IMR-90 (cell line): ENCODE measurements at regions not wholly inside any gene's neighbourhood (a gene's known extent, or its start where the extent isn't known, plus 50 kb on each side); places are given as distances from the start of the nearest gene placed in this dataset.
"Not testable (repeated sequence)": the region's sequence is repeated elsewhere in the genome, so short reads cannot be mapped to it uniquely, and the experiment has no call there.

Experiments
- ATAC-seq: fragments of 200-7000 bp; cut with Tn5 transposase; 2 replicates; pipeline ENCODE4 v1.9.1; 2020; ENCODE audit warnings: low read depth, mild to moderate bottlenecking, moderate library complexity
- BruUV-seq: library from RNA; stranded (reverse); fragments of 400-500 nt; replicated peaks from 2 replicates; lab custom pipeline; 2021; lab: Mats Ljungman, UMichigan
- CTCF ChIA-PET: fragments of 300-600 bp; formaldehyde crosslinking; extraction: SDS; loops from one replicate; lab custom pipeline; 2021; ENCODE audit warnings: antibody characterized with exemption; lab: Yijun Ruan, JAX
- POLR2A ChIA-PET: fragments of 300-600 bp; sonication (Branson Sonifier 250); formaldehyde crosslinking; loops from one replicate; lab custom pipeline; 2022; ENCODE audit warnings: antibody characterized with exemption; ENCODE audit not compliant: unreplicated experiment; lab: Charles Lee
- DNase-seq: peaks from one replicate; pipeline ENCODE4 v3.0.0; 2013
- H2AFZ ChIP-seq: replicated peaks from 2 replicates; pipeline ENCODE3; 2013; ENCODE audit warnings: low read length, mild to moderate bottlenecking; ENCODE audit not compliant: poor library complexity
- H2AK5ac ChIP-seq: 2 replicates; pipeline ENCODE4 v1.6.1; 2013; ENCODE audit warnings: low read depth, low read length, inconsistent platforms
- H2AK9ac ChIP-seq: replicated peaks from 2 replicates; pipeline ENCODE3; 2013; ENCODE audit warnings: mild to moderate bottlenecking, low read depth, low read length, moderate library complexity; ENCODE audit not compliant: poor library complexity
- H2BK120ac ChIP-seq: 2 replicates; pipeline ENCODE4 v1.6.1; 2013; ENCODE audit warnings: low read depth, low read length, inconsistent platforms
- H2BK15ac ChIP-seq: 3 replicates; pipeline ENCODE4 v1.6.1; 2013; ENCODE audit warnings: low read depth, low read length, inconsistent platforms
- H2BK20ac ChIP-seq: 2 replicates; pipeline ENCODE4 v1.6.1; 2013; ENCODE audit warnings: low read depth, mild to moderate bottlenecking, inconsistent platforms, low read length, moderate library complexity
- H2BK5ac ChIP-seq: 2 replicates; pipeline ENCODE4 v1.6.1; 2013; ENCODE audit warnings: mild to moderate bottlenecking, low read depth, low read length, inconsistent platforms; ENCODE audit not compliant: poor library complexity, severe bottlenecking
- H3K14ac ChIP-seq: replicated peaks from 2 replicates; pipeline ENCODE4 v1.6.1; 2013; ENCODE audit warnings: low read depth, low read length, inconsistent platforms
- H3K18ac ChIP-seq: 2 replicates; pipeline ENCODE4 v1.6.1; 2013; ENCODE audit warnings: low read depth, low read length, control low read depth
- H3K23ac ChIP-seq: 2 replicates; pipeline ENCODE4 v1.6.1; 2013; ENCODE audit warnings: low read depth, low read length, inconsistent platforms
- H3K27ac ChIP-seq: 2 replicates; pipeline ENCODE4 v1.5.1; 2013; ENCODE audit warnings: mild to moderate bottlenecking, control low read depth, low read length; ENCODE audit not compliant: insufficient read depth
- H3K27me3 ChIP-seq: 2 replicates; pipeline ENCODE4 v1.6.1; 2013; ENCODE audit warnings: low read length; ENCODE audit not compliant: control insufficient read depth, insufficient read depth
- H3K36me3 ChIP-seq: 2 replicates; pipeline ENCODE4 v1.6.1; 2013; ENCODE audit warnings: low read length, mixed read lengths; ENCODE audit not compliant: control insufficient read depth, insufficient read depth
- H3K4ac ChIP-seq: 2 replicates; pipeline ENCODE4 v1.6.1; 2013; ENCODE audit warnings: low read depth, low read length, inconsistent platforms
- H3K4me1 ChIP-seq: 2 replicates; pipeline ENCODE4 v1.6.1; 2013; ENCODE audit warnings: low read length, mixed read lengths; ENCODE audit not compliant: control insufficient read depth, insufficient read depth
- H3K4me2 ChIP-seq: 2 replicates; pipeline ENCODE4 v1.6.1; 2013; ENCODE audit warnings: low read depth, mild to moderate bottlenecking, control low read depth, low read length, moderate library complexity
- H3K4me3 ChIP-seq: 2 replicates; pipeline ENCODE4 v1.5.1; 2013; ENCODE audit warnings: low read depth, mild to moderate bottlenecking, control low read depth, low read length, moderate library complexity; ENCODE audit not compliant: insufficient read depth
- H3K56ac ChIP-seq: 2 replicates; pipeline ENCODE4 v1.6.1; 2013; ENCODE audit warnings: low read length, inconsistent platforms; ENCODE audit not compliant: insufficient read depth; ENCODE audit errors: extremely low read depth
- H3K79me1 ChIP-seq, 2 experiments: 2 replicates each; pipeline ENCODE4 v1.6.1; 2013; ENCODE audit warnings: low read length in 2 of 2, inconsistent platforms in 1 of 2, low read depth in 1 of 2
- H3K9ac ChIP-seq: 2 replicates; pipeline ENCODE4 v1.6.1; 2013; ENCODE audit warnings: low read depth, low read length, control low read depth
- H3K9me1 ChIP-seq: 2 replicates; pipeline ENCODE4 v1.6.1; 2013; ENCODE audit warnings: low read length, inconsistent platforms; ENCODE audit not compliant: insufficient read depth
- H3K9me3 ChIP-seq: 2 replicates; pipeline ENCODE4 v1.6.1; 2013; ENCODE audit warnings: low read length; ENCODE audit not compliant: control insufficient read depth, insufficient read depth
- H4K20me1 ChIP-seq: 2 replicates; pipeline ENCODE4 v1.6.1; 2013; ENCODE audit warnings: low read length, inconsistent platforms; ENCODE audit not compliant: insufficient read depth
- H4K5ac ChIP-seq: 2 replicates; pipeline ENCODE4 v1.6.1; 2013; ENCODE audit warnings: mild to moderate bottlenecking, low read depth, low read length, control low read depth
- H4K8ac ChIP-seq, 2 experiments: 2 replicates each; pipeline ENCODE4 v1.6.1; 2013; ENCODE audit warnings: low read depth in 2 of 2, low read length in 2 of 2, control low read depth in 1 of 2, inconsistent platforms in 1 of 2
- H4K91ac ChIP-seq: 2 replicates; pipeline ENCODE4 v1.6.1; 2013; ENCODE audit warnings: low read depth, low read length, inconsistent platforms; ENCODE audit not compliant: insufficient read depth
- WGBS, 2 experiments: methylation state at CpG; one replicate each; pipeline versions ENCODE4 v1.1.5 to v1.1.7; 2013; ENCODE audit warnings: missing lambda C conversion rate in 2 of 2; ENCODE audit not compliant: insufficient read length in 1 of 2; ENCODE audit errors: extremely low coverage in 2 of 2; 5-methylcytosine and 5-hydroxymethylcytosine counted together
- dilution Hi-C: fragments of 300-500 bp; cut with HindIII; formaldehyde crosslinking; loops from one replicate; pipeline ENCODE4 v1.14.3; 2018; ENCODE audit warnings: low sequenced_read_pairs; ENCODE audit not compliant: unreplicated experiment
- in situ Hi-C: fragments of 300-500 bp; cut with MboI; formaldehyde crosslinking; loops from 3 replicates; pipeline ENCODE4 v1.14.3; 2019; ENCODE audit warnings: low sequenced_read_pairs, inconsistent platforms, mixed read lengths
- intact Hi-C: fragments of 100-400 bp; cut with micrococcal nuclease; formaldehyde crosslinking; loops from 2 replicates; pipeline ENCODE4 v1.10.0; 2022

DNA sequence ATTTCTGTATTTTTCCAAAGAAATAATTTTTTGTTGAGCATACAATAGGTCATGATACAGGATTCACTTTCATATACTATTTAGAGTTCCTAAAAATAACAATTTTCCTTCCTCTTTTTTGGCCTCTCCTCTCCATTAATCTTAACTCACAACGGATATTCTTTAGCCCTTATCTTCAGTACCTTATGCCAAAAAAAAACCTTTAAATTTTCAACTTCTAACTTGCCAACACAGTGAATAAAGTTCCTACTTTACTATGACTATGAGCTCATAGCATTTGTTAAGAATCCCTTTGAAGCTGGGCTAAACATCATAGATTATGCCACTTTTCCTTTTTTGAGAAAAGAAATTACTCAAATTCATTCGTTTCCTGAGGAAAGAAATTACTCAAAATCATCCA, 1095.5 kb downstream of the EPHA3 start:
- H2BK5ac ChIP-seq, H3K27me3 ChIP-seq, dilution Hi-C loops, in situ Hi-C loops, H3K79me1 ChIP-seq, H3K14ac ChIP-seq, H3K9me3 ChIP-seq, H3K9me1 ChIP-seq, BruUV-seq, H4K91ac ChIP-seq, H2AFZ ChIP-seq, H2BK20ac ChIP-seq, POLR2A ChIA-PET, H2BK120ac ChIP-seq, H3K4ac ChIP-seq, H4K8ac ChIP-seq, H3K56ac ChIP-seq, intact Hi-C loops, H3K27ac ChIP-seq, DNase-seq, H3K36me3 ChIP-seq, H3K9ac ChIP-seq, H3K23ac ChIP-seq, H3K18ac ChIP-seq, H4K20me1 ChIP-seq, H2AK5ac ChIP-seq, H4K5ac ChIP-seq, H3K4me2 ChIP-seq, H2BK15ac ChIP-seq, H3K4me1 ChIP-seq, ATAC-seq, CTCF ChIA-PET, H3K4me3 ChIP-seq, H2AK9ac ChIP-seq: not testable (repeated sequence)
- WGBS, 2 experiments, result 100% methylated on average over 1 of the region's 2 CpGs; no CpG with 5 or more reads in 1 of the 2 experiments

GRCh38 chr3:90206482-90206881, 1099.1 kb downstream of the EPHA3 start:
- H3K79me1 ChIP-seq, H3K9ac ChIP-seq, H2BK15ac ChIP-seq, H4K8ac ChIP-seq, DNase-seq, BruUV-seq, in situ Hi-C loops, H3K4me1 ChIP-seq, H2BK5ac ChIP-seq, H3K9me3 ChIP-seq, H3K14ac ChIP-seq, POLR2A ChIA-PET, H2BK20ac ChIP-seq, H3K27ac ChIP-seq, H2AK9ac ChIP-seq, H2AK5ac ChIP-seq, H3K18ac ChIP-seq, H2BK120ac ChIP-seq, H4K91ac ChIP-seq, CTCF ChIA-PET, H3K27me3 ChIP-seq, ATAC-seq, H3K4me2 ChIP-seq, H4K20me1 ChIP-seq, H3K9me1 ChIP-seq, H3K56ac ChIP-seq, H2AFZ ChIP-seq, intact Hi-C loops, H3K4ac ChIP-seq, H3K4me3 ChIP-seq, H3K23ac ChIP-seq, H4K5ac ChIP-seq, H3K36me3 ChIP-seq, dilution Hi-C loops: not testable (repeated sequence)
- WGBS, 2 experiments, result no CpG with 5 or more reads among the region's 2 CpGs
